H9 (cell line): ENCODE measurements at regions not wholly inside any gene's neighbourhood (a gene's known extent, or its start where the extent isn't known, plus 50 kb on each side); places are given as distances from the start of the nearest gene placed in this dataset.
"Not testable (repeated sequence)": the region's sequence is repeated elsewhere in the genome, so short reads cannot be mapped to it uniquely, and the experiment has no call there.

Source experiments
- DNase-seq: peaks from one replicate; pipeline ENCODE4 v3.0.0-alpha.2; 2017
- H2AFZ ChIP-seq: one replicate; pipeline ENCODE4 v1.6.1; 2013; ENCODE audit warnings: mild to moderate bottlenecking, low read length, control low read depth, moderate library complexity
- H2AK5ac ChIP-seq: 2 replicates; pipeline ENCODE4 v1.6.1; 2013; ENCODE audit warnings: low read length, control low read depth, mixed read lengths; ENCODE audit not compliant: insufficient read length
- H2BK120ac ChIP-seq: one replicate; pipeline ENCODE4 v1.6.1; 2013; ENCODE audit warnings: low read depth, mild to moderate bottlenecking, low read length, control low read depth, inconsistent platforms; ENCODE audit not compliant: poor library complexity, severe bottlenecking
- H2BK12ac ChIP-seq: 2 replicates; pipeline ENCODE4 v1.6.1; 2013; ENCODE audit warnings: low read length, control low read depth, mixed read lengths, low read depth; ENCODE audit not compliant: insufficient read length
- H2BK15ac ChIP-seq: 2 replicates; pipeline ENCODE4 v1.6.1; 2013; ENCODE audit warnings: low read depth, low read length, control low read depth
- H2BK20ac ChIP-seq: one replicate; pipeline ENCODE4 v1.6.1; 2013; ENCODE audit warnings: low read depth, mild to moderate bottlenecking, low read length, control low read depth, inconsistent platforms; ENCODE audit not compliant: poor library complexity, severe bottlenecking
- H2BK5ac ChIP-seq: 2 replicates; pipeline ENCODE4 v1.6.1; 2013; ENCODE audit warnings: low read length, control low read depth, mixed read lengths; ENCODE audit not compliant: insufficient read length
- H3K14ac ChIP-seq: 2 replicates; pipeline ENCODE4 v1.6.1; 2013; ENCODE audit warnings: low read length, control low read depth; ENCODE audit not compliant: insufficient read depth
- H3K18ac ChIP-seq: 2 replicates; pipeline ENCODE4 v1.6.1; 2013; ENCODE audit warnings: low read depth, mild to moderate bottlenecking, mixed read lengths, low read length, control low read depth; ENCODE audit not compliant: insufficient read length
- H3K23ac ChIP-seq: 2 replicates; pipeline ENCODE4 v1.6.1; 2013; ENCODE audit warnings: low read length, control low read depth, mixed read lengths, low read depth; ENCODE audit not compliant: insufficient read length
- H3K23me2 ChIP-seq: 2 replicates; pipeline ENCODE4 v1.6.1; 2013; ENCODE audit warnings: low read depth, mild to moderate bottlenecking, mixed read lengths, low read length, control low read depth; ENCODE audit not compliant: insufficient read length, poor library complexity, severe bottlenecking
- H3K27ac ChIP-seq: 2 replicates; pipeline ENCODE4 v1.5.1; 2013; ENCODE audit warnings: low read length, control low read depth, mixed read lengths, low read depth; ENCODE audit not compliant: insufficient read length
- H3K27me3 ChIP-seq: 2 replicates; pipeline ENCODE4 v1.6.1; 2013; ENCODE audit warnings: low read length, control low read depth, inconsistent platforms; ENCODE audit not compliant: insufficient read depth
- H3K4ac ChIP-seq: 2 replicates; pipeline ENCODE4 v1.6.1; 2013; ENCODE audit warnings: low read depth, mild to moderate bottlenecking, control low read depth, inconsistent platforms, low read length, moderate library complexity
- H3K4me1 ChIP-seq: 2 replicates; pipeline ENCODE4 v1.6.1; 2013; ENCODE audit warnings: low read length, control low read depth, inconsistent platforms; ENCODE audit not compliant: insufficient read depth
- H3K4me2 ChIP-seq: 2 replicates; pipeline ENCODE4 v1.6.1; 2013; ENCODE audit warnings: low read length, control low read depth, mixed read lengths; ENCODE audit not compliant: insufficient read length, insufficient read depth
- H3K56ac ChIP-seq: 2 replicates; pipeline ENCODE4 v1.6.1; 2013; ENCODE audit warnings: low read depth, mild to moderate bottlenecking, mixed read lengths, low read length, control low read depth; ENCODE audit not compliant: insufficient read length
- H3K79me1 ChIP-seq: 2 replicates; pipeline ENCODE4 v1.6.1; 2013; ENCODE audit warnings: low read depth, mild to moderate bottlenecking, moderate library complexity, low read length, control low read depth, inconsistent platforms; ENCODE audit not compliant: insufficient read depth, poor library complexity, severe bottlenecking
- H3K79me2 ChIP-seq: 2 replicates; pipeline ENCODE4 v1.6.1; 2013; ENCODE audit warnings: low read length, control low read depth, inconsistent platforms; ENCODE audit not compliant: insufficient read depth
- H3K9ac ChIP-seq: 2 replicates; pipeline ENCODE4 v1.6.1; 2013; ENCODE audit warnings: low read length, control low read depth, mixed read lengths; ENCODE audit not compliant: insufficient read length; ENCODE audit errors: extremely low read depth
- H3K9me3 ChIP-seq: one replicate; pipeline ENCODE4 v1.6.1; 2013; ENCODE audit warnings: low read depth, low read length, inconsistent platforms; ENCODE audit not compliant: control insufficient read depth
- H3T11ph ChIP-seq: one replicate; pipeline ENCODE4 v1.6.1; 2013; ENCODE audit warnings: mild to moderate bottlenecking, low read length, control low read depth, inconsistent platforms
- H4K20me1 ChIP-seq: one replicate; pipeline ENCODE4 v1.6.1; 2013; ENCODE audit not compliant: control insufficient read depth, insufficient read length, insufficient read depth
- H4K5ac ChIP-seq: 2 replicates; pipeline ENCODE4 v1.6.1; 2013; ENCODE audit warnings: low read depth, mild to moderate bottlenecking, mixed read lengths, low read length, control low read depth; ENCODE audit not compliant: insufficient read length
- H4K8ac ChIP-seq: replicated peaks from 2 replicates; pipeline ENCODE4 v1.6.1; 2013; ENCODE audit warnings: low read length, control low read depth, mixed read lengths, low read depth; ENCODE audit not compliant: insufficient read length
- H4K91ac ChIP-seq: 2 replicates; pipeline ENCODE4 v1.6.1; 2013; ENCODE audit warnings: low read depth, mild to moderate bottlenecking, moderate library complexity, mixed read lengths, low read length, control low read depth; ENCODE audit not compliant: insufficient read length
- H3K27ac Mint-ChIP-seq, 3 experiments: 2 replicates in 2 of 3; 3 replicates in 1 of 3; pipeline ENCODE4 v1.8.0; 2020 to 2021; ENCODE audit warnings: mixed read lengths in 3 of 3, mild to moderate bottlenecking in 1 of 3, moderate library complexity in 1 of 3
- H3K27me3 Mint-ChIP-seq: 2 replicates; pipeline ENCODE4 v1.8.0; 2021; ENCODE audit warnings: low read depth, mild to moderate bottlenecking, moderate library complexity, mixed read lengths
- H3K36me3 Mint-ChIP-seq, 3 experiments: 2 replicates in 2 of 3; 3 replicates in 1 of 3; pipeline ENCODE4 v1.8.0; 2020 to 2021; ENCODE audit warnings: low read depth in 3 of 3, mixed read lengths in 3 of 3; ENCODE audit not compliant: insufficient read depth in 1 of 3
- H3K4me1 Mint-ChIP-seq, 2 experiments: 2 replicates each; pipeline ENCODE4 v1.8.0; 2020; ENCODE audit warnings: mixed read lengths in 2 of 2
- H3K4me3 Mint-ChIP-seq, 2 experiments: 2 replicates in 1 of 2; 3 replicates in 1 of 2; pipeline ENCODE4 v1.8.0; 2020 to 2021; ENCODE audit warnings: mild to moderate bottlenecking in 2 of 2, mixed read lengths in 2 of 2, moderate library complexity in 1 of 2
- H3K9me3 Mint-ChIP-seq, 2 experiments: 2 replicates in 1 of 2; 3 replicates in 1 of 2; pipeline ENCODE4 v1.8.0; 2020; ENCODE audit warnings: mild to moderate bottlenecking in 2 of 2, mixed read lengths in 2 of 2, moderate library complexity in 1 of 2
- WGBS: extraction: QIAGEN DNeasy Blood & Tissue Kit; methylation state at CpG from one replicate; pipeline ENCODE4 v1.1.7; 2013; ENCODE audit warnings: missing lambda C conversion rate, low lambda C conversion rate, mixed read lengths; ENCODE audit not compliant: insufficient read length; ENCODE audit errors: extremely low coverage; 5-methylcytosine and 5-hydroxymethylcytosine counted together

DNA sequence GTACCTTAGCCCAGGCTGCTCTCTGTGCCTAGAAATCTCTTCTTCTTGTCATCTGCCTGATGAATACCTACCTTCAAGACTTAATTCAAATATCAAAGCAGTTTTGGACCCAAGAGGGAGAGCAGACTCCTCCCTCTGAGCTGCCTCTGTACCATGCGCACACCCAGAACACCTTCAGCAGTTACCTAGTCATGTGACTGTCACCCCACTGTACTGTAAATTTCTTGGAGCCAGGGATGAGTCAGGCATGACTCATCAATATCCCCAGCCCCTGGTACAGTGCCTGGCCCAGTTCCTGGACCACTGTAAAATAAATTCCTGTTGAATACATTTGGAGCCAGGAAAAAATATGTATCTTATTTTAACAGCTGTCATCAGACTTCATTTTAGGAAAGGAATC, 111.7 kb downstream of the KBTBD2 start:
- not testable (repeated sequence) for H3K23ac ChIP-seq, H2AFZ ChIP-seq, H3T11ph ChIP-seq, H3K4me2 ChIP-seq, H3K4me3 Mint-ChIP-seq, H3K27ac ChIP-seq, H3K56ac ChIP-seq, H3K9me3 ChIP-seq, H4K8ac ChIP-seq, H3K4me1 ChIP-seq, H3K4ac ChIP-seq, H3K18ac ChIP-seq, H2BK12ac ChIP-seq, H2BK120ac ChIP-seq, H3K9ac ChIP-seq, H2BK20ac ChIP-seq, H4K20me1 ChIP-seq, H3K79me1 ChIP-seq, H3K14ac ChIP-seq, H3K36me3 Mint-ChIP-seq, H3K27ac Mint-ChIP-seq, H2AK5ac ChIP-seq, H3K79me2 ChIP-seq, H4K91ac ChIP-seq, H3K23me2 ChIP-seq, H3K27me3 ChIP-seq, H4K5ac ChIP-seq, H2BK15ac ChIP-seq, DNase-seq, H2BK5ac ChIP-seq
- Mint-ChIP-seq H3K4me1 (peaks cover 0 to 12% of the 10 kb centered on the region in 2 experiments; a peak in 3 of 4 replicates), H3K27me3 (peaks cover 10% of the 10 kb centered on the region), H3K9me3 (peaks cover 0 to 10% of the 10 kb centered on the region in 2 experiments; a peak in 3 of 5 replicates)
- no CpG with 5 or more reads among the region's 1 CpG for WGBS
